ENCODE measurements at regions not wholly inside any gene's neighbourhood (a gene's known extent, or its start where the extent isn't known, plus 50 kb on each side); places are given as distances from the start of the nearest gene placed in this dataset.

DNA sequence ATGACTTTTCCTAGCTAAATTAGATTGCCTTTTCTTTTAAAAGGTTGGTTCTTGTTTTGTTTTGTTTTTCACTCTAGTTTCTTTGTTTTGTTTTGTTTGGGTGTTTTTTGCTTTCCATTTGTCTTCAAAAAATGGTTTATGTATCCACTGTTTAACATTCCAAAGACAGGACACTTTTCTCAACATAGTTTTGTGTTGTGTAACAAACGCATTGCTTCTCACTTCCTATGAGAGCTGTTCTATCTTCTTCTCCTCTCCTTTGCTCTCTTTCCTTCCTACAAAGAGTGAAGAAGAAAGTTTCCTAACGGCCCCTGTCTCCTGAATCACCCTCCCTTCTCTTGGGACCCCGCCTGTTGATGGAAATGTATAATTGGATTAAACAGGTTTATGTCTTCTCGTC is 539.7 kb downstream of the ACTL7B start:
- Histone ChIP-seq H3F3A (ENCODE audit: insufficient read depth, low read length) (no peaks in the 10 kb centered on the region), H3K9me3 (ENCODE audit: low read length) (no peaks in the 10 kb centered on the region), H3K4me3 (ENCODE audit: low read depth, low read length, poor library complexity, severe bottlenecking) (no peak overlapping the region), H3K4me2 (ENCODE audit: low read length) (no peak overlapping the region), H2AFZ (ENCODE audit: low read length) (no peak overlapping the region), H4K20me1 (ENCODE audit: insufficient read depth, low read length) (no peaks in the 10 kb centered on the region), H3K4me1 (ENCODE audit: insufficient read depth, low read length, severe bottlenecking) (no peaks in the 10 kb centered on the region), H3K79me2 (ENCODE audit: insufficient read depth, low read length) (no peaks in the 10 kb centered on the region), H3K27me3 (ENCODE audit: insufficient read depth, low read length) (no peaks in the 10 kb centered on the region), H3K36me3 (ENCODE audit: insufficient read depth, low read length) (no peaks in the 10 kb centered on the region), H3K9me2 (ENCODE audit: low read depth, low read length) (no peaks in the 10 kb centered on the region), H3K9ac (ENCODE audit: low read length) (no peak overlapping the region), H3K27ac (ENCODE audit: low read depth, low read length, poor library complexity, severe bottlenecking) (no peak overlapping the region)
- TF ChIP-seq EZH2 (IDR thresholded peaks at IDR 0.05; ENCODE audit: borderline replicate concordance, low read length) (no peak), CTCF (IDR thresholded peaks at IDR 0.05; ENCODE audit: low read length) (no peak)

DNA sequence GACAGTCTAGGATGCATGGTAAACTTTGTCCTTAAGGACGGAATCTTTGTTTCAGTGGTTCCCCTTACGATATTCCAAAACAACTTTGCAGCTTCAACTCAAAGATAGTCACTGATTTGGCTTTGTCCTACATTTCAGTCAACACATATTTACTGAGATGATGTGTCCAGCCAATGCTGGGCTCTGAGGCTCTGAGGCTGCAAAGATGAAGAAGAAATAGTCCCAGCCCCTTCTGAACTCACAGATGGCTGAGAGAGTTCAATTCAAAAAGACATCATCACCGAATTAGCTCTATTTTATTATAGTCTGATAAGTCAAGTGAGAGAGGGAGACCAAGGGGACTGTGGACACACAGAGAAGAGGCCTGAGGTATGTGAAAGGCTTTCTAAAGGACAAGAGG is 544.0 kb downstream of the ACTL7B start:
- H3F3A ChIP-seq (ENCODE audit: insufficient read depth, low read length): no peaks in the 10 kb centered on the region
- H3K9ac ChIP-seq (ENCODE audit: low read length): no peak overlapping the region
- no peak overlapping the region for H3K27ac ChIP-seq (ENCODE audit: low read depth, low read length, poor library complexity, severe bottlenecking)
- no peaks in the 10 kb centered on the region for H3K27me3 ChIP-seq (ENCODE audit: insufficient read depth, low read length)
- no peaks in the 10 kb centered on the region for H3K9me2 ChIP-seq (ENCODE audit: low read depth, low read length)
- no peak for TF ChIP-seq CTCF (IDR thresholded peaks at IDR 0.05; ENCODE audit: low read length)
- no peak for TF ChIP-seq EZH2 (IDR thresholded peaks at IDR 0.05; ENCODE audit: borderline replicate concordance, low read length)
- no peaks in the 10 kb centered on the region for H3K9me3 ChIP-seq (ENCODE audit: low read length)
- no peak overlapping the region for H3K4me3 ChIP-seq (ENCODE audit: low read depth, low read length, poor library complexity, severe bottlenecking)
- no peaks in the 10 kb centered on the region for H3K4me1 ChIP-seq (ENCODE audit: insufficient read depth, low read length, severe bottlenecking)
- no peaks in the 10 kb centered on the region for H3K36me3 ChIP-seq (ENCODE audit: insufficient read depth, low read length)
- no peak overlapping the region for H3K4me2 ChIP-seq (ENCODE audit: low read length)
- no peaks in the 10 kb centered on the region for H4K20me1 ChIP-seq (ENCODE audit: insufficient read depth, low read length)
- H3K79me2 ChIP-seq (ENCODE audit: insufficient read depth, low read length): no peaks in the 10 kb centered on the region
- H2AFZ ChIP-seq (ENCODE audit: low read length): no peak overlapping the region

DNA sequence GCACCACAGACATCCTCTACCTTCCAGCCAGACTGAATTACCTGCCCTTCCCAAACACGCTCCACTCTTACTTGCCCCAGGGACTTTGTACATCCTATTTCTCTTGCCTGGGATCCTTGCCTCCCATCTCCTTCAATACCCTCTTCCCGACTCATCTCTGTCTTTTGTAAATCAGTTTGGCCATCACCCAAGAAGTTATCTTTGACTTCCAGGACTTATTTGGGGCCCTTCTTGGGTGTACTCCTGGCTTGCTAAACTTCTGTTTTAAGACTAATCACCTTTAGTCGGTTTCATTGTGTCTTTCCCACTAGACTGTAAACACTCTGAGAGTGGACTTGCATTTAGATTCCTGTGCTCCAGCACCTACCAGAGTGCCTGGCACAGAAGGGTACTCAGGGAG is 545.6 kb downstream of the ACTL7B start:
- H3K4me1 ChIP-seq (ENCODE audit: insufficient read depth, low read length, severe bottlenecking): no peaks in the 10 kb centered on the region
- H3K27ac ChIP-seq (ENCODE audit: low read depth, low read length, poor library complexity, severe bottlenecking): no peak overlapping the region
- H4K20me1 ChIP-seq (ENCODE audit: insufficient read depth, low read length): no peaks in the 10 kb centered on the region
- H3K4me3 ChIP-seq (ENCODE audit: low read depth, low read length, poor library complexity, severe bottlenecking): no peak overlapping the region
- H3K9me2 ChIP-seq (ENCODE audit: low read depth, low read length): no peaks in the 10 kb centered on the region
- H3F3A ChIP-seq (ENCODE audit: insufficient read depth, low read length): no peaks in the 10 kb centered on the region
- no peaks in the 10 kb centered on the region for H3K79me2 ChIP-seq (ENCODE audit: insufficient read depth, low read length)
- no peaks in the 10 kb centered on the region for H3K36me3 ChIP-seq (ENCODE audit: insufficient read depth, low read length)
- H3K4me2 ChIP-seq (ENCODE audit: low read length): no peak overlapping the region
- H3K9ac ChIP-seq (ENCODE audit: low read length): no peak overlapping the region
- H3K27me3 ChIP-seq (ENCODE audit: insufficient read depth, low read length): no peaks in the 10 kb centered on the region
- no peaks in the 10 kb centered on the region for H3K9me3 ChIP-seq (ENCODE audit: low read length)
- no peak overlapping the region for H2AFZ ChIP-seq (ENCODE audit: low read length)
- TF ChIP-seq CTCF (IDR thresholded peaks at IDR 0.05; ENCODE audit: low read length) (no peak), EZH2 (IDR thresholded peaks at IDR 0.05; ENCODE audit: borderline replicate concordance, low read length) (no peak)

Data from OCI-LY1 (cell line).